ENCODE measurements at regions not wholly inside any gene's neighbourhood (a gene's known extent, or its start where the extent isn't known, plus 50 kb on each side); places are given as distances from the start of the nearest gene placed in this dataset.

- TF ChIP-seq CTCF (IDR thresholded peaks at IDR 0.05) (no peak), POLR2A (IDR thresholded peaks at IDR 0.05) (no peak)
Measured at GRCh38 chr21:24310788-24311187, 1296.5 kb downstream of the MRPL39 start.
